Neural cell (in vitro differentiated cells): ENCODE measurements at regions not wholly inside any gene's neighbourhood (a gene's known extent, or its start where the extent isn't known, plus 50 kb on each side); places are given as distances from the start of the nearest gene placed in this dataset.

Experiments used
- H2AFZ ChIP-seq: fragments of 200-600, 300-800 bp; sonication (generic), shearing (Covaris generic); 2 replicates; pipeline ENCODE4 v1.6.0; 2014; ENCODE audit warnings: low read depth, mild to moderate bottlenecking, antibody characterized with exemption, low read length, moderate library complexity
- H3F3A ChIP-seq: fragments of 200-600 bp; shearing (Covaris generic); 2 replicates; pipeline ENCODE4 v1.6.1; 2016; ENCODE audit warnings: mild to moderate bottlenecking, moderate library complexity, mixed read lengths, antibody characterized with exemption, low read length; ENCODE audit not compliant: insufficient read depth, poor library complexity, severe bottlenecking
- H3K27ac ChIP-seq: fragments of 200-600, 300-800 bp; sonication (generic), shearing (Covaris generic); 2 replicates; pipeline ENCODE4 v1.5.1; 2014; ENCODE audit warnings: mild to moderate bottlenecking, low read length, moderate library complexity
- H3K27me3 ChIP-seq: fragments of 300-800, 200-600 bp; sonication (generic), shearing (Covaris generic); 2 replicates; pipeline ENCODE4 v1.6.0; 2014; ENCODE audit warnings: mild to moderate bottlenecking, low read depth, low read length, moderate library complexity; ENCODE audit not compliant: insufficient read depth
- H3K36me3 ChIP-seq: fragments of 300-800, 200-600 bp; sonication (generic), shearing (Covaris generic); 2 replicates; pipeline ENCODE4 v1.5.1; 2014; ENCODE audit warnings: mild to moderate bottlenecking, antibody characterized with exemption, low read length, moderate library complexity; ENCODE audit not compliant: insufficient read depth
- H3K4me2 ChIP-seq: fragments of 300-800, 200-600 bp; sonication (generic), shearing (Covaris generic); 2 replicates; pipeline ENCODE4 v1.6.0; 2014; ENCODE audit warnings: mild to moderate bottlenecking, low read length
- H3K4me3 ChIP-seq: fragments of 300-800, 200-600 bp; sonication (generic), shearing (Covaris generic); 2 replicates; pipeline ENCODE4 v1.5.1; 2014; ENCODE audit warnings: mild to moderate bottlenecking, low read length, moderate library complexity
- H3K79me2 ChIP-seq: fragments of 200-600 bp; shearing (Covaris generic); replicated peaks from 2 replicates; pipeline ENCODE4 v1.6.0; 2014; ENCODE audit warnings: mild to moderate bottlenecking, low read length, moderate library complexity; ENCODE audit not compliant: insufficient read depth
- H3K9ac ChIP-seq: fragments of 300-800, 200-600 bp; sonication (generic), shearing (Covaris generic); 2 replicates; pipeline ENCODE4 v1.6.1; 2016; ENCODE audit warnings: mild to moderate bottlenecking, low read length, mixed read lengths
- H3K9me2 ChIP-seq: fragments of 200-600 bp; shearing (Covaris generic); 2 replicates; pipeline ENCODE4 v1.6.1; 2016; ENCODE audit warnings: mild to moderate bottlenecking, low read length, mixed read lengths; ENCODE audit not compliant: insufficient read depth
- H3K9me3 ChIP-seq: fragments of 200-600, 300-800 bp; sonication (generic), shearing (Covaris generic); 2 replicates; pipeline ENCODE4 v1.6.1; 2016; ENCODE audit warnings: mild to moderate bottlenecking, mixed run types, low read length, moderate library complexity, mixed read lengths
- H4K20me1 ChIP-seq: fragments of 200-600 bp; shearing (Covaris generic); 2 replicates; pipeline ENCODE4 v1.6.1; 2016; ENCODE audit warnings: mild to moderate bottlenecking, mixed run types; ENCODE audit not compliant: insufficient read depth
- CTCF ChIP-seq: fragments of 450-650 bp; IDR thresholded peaks from 2 replicates; pipeline ENCODE4 v1.5.1; 2014; ENCODE audit warnings: antibody characterized with exemption, mild to moderate bottlenecking, moderate library complexity; ENCODE audit not compliant: poor library complexity, severe bottlenecking
- EP300 ChIP-seq: fragments of 450-650 bp; conservative IDR thresholded peaks from 2 replicates; pipeline ENCODE4 v1.6.1; 2014; ENCODE audit warnings: antibody characterized with exemption, mild to moderate bottlenecking, moderate library complexity; ENCODE audit not compliant: poor library complexity, severe bottlenecking
- EZH2 ChIP-seq: fragments of 200-600, 300-800 bp; shearing (Covaris generic), sonication (generic); IDR thresholded peaks from 2 replicates; pipeline ENCODE4 v1.6.1; 2014; ENCODE audit warnings: antibody characterized with exemption, low read length, borderline replicate concordance, mild to moderate bottlenecking; ENCODE audit not compliant: insufficient read depth, poor library complexity, severe bottlenecking
- MXI1 ChIP-seq: fragments of 450-650 bp; conservative IDR thresholded peaks from 2 replicates; pipeline ENCODE4 v1.6.1; 2014; ENCODE audit warnings: antibody characterized with exemption, mild to moderate bottlenecking; ENCODE audit not compliant: poor library complexity, severe bottlenecking
- POLR2AphosphoS5 ChIP-seq: IDR thresholded peaks from 2 replicates; pipeline ENCODE4 v1.6.1; 2012
- RAD21 ChIP-seq: fragments of 450-650 bp; conservative IDR thresholded peaks from 2 replicates; pipeline ENCODE4 v1.6.1; 2014; ENCODE audit warnings: antibody characterized with exemption, mild to moderate bottlenecking, moderate library complexity
- REST ChIP-seq: IDR thresholded peaks from 2 replicates; pipeline ENCODE4 v1.6.1; 2012; ENCODE audit warnings: borderline replicate concordance
- SMC3 ChIP-seq: fragments of 450-650 bp; conservative IDR thresholded peaks from 2 replicates; pipeline ENCODE4 v1.6.1; 2014; ENCODE audit warnings: antibody characterized with exemption, mild to moderate bottlenecking, moderate library complexity; ENCODE audit not compliant: poor library complexity
- TAF1 ChIP-seq: IDR thresholded peaks from 2 replicates; pipeline ENCODE4 v1.6.1; 2012; ENCODE audit warnings: low read depth

- Histone ChIP-seq H3K9me3 (no peaks in the 10 kb centered on the region), H3K9ac (no peak overlapping the region), H3K4me3 (no peak overlapping the region), H3F3A (no peaks in the 10 kb centered on the region), H3K27me3 (no peaks in the 10 kb centered on the region), H3K4me2 (no peak overlapping the region), H3K36me3 (no peaks in the 10 kb centered on the region), H2AFZ (no peak overlapping the region), H3K27ac (no peak overlapping the region), H4K20me1 (no peaks in the 10 kb centered on the region), H3K79me2 (no peaks in the 10 kb centered on the region), H3K9me2 (no peaks in the 10 kb centered on the region)
- TF ChIP-seq RAD21 (no peak), EZH2 (no peak), CTCF (no peak), MXI1 (no peak), TAF1 (no peak), SMC3 (no peak), REST (no peak), EP300 (no peak), POLR2AphosphoS5 (no peak)
These were observed 275.4 kb downstream of the SHOX start for GRCh38 chrX:905848-906566.

- no peaks in the 10 kb centered on the region for H3F3A ChIP-seq
- H3K4me3 ChIP-seq: no peak overlapping the region
- H4K20me1 ChIP-seq: no peaks in the 10 kb centered on the region
- H3K27me3 ChIP-seq: no peaks in the 10 kb centered on the region
- no peak overlapping the region for H3K27ac ChIP-seq
- H3K9me3 ChIP-seq: no peaks in the 10 kb centered on the region
- no peak overlapping the region for H3K4me2 ChIP-seq
- TF ChIP-seq SMC3 (no peak), POLR2AphosphoS5 (no peak), TAF1 (no peak), EP300 (no peak), MXI1 (no peak), CTCF (no peak)
- no peaks in the 10 kb centered on the region for H3K36me3 ChIP-seq
- H3K9me2 ChIP-seq: no peaks in the 10 kb centered on the region
- no peaks in the 10 kb centered on the region for H3K79me2 ChIP-seq
- no peak overlapping the region for H2AFZ ChIP-seq
- no peak overlapping the region for H3K9ac ChIP-seq
These were observed 272.5 kb downstream of the SHOX start for GRCh38 chrX:903116-903515.
